DLD1 (cell line): ENCODE measurements at regions not wholly inside any gene's neighbourhood (a gene's known extent, or its start where the extent isn't known, plus 50 kb on each side); places are given as distances from the start of the nearest gene placed in this dataset.

Experiments used
- in situ Hi-C: cut with HindIII; loops from 2 replicates; pipeline ENCODE4 v1.10.0; 2017; ENCODE audit warnings: low sequenced_read_pairs

DNA sequence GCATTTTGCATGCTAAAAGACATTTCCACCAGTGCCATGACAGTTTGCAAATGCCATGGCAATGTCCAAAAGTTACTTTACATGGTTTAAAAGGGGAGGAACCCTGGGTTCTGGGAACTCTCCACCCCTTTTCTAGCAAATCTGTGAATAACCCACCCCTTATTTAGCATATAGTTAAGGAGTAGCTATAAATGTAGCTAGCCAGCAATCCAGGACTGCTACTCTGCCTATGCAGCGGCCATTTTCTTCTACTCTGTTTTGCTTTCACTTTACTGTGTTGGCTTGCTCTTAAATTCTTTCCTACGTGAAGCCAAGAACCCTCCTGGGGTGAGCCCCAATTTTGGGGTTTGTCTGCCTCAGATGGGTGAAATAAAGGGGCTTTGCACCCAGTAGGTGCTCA lies 141.0 kb downstream of the PTPN11 start:
- in situ Hi-C loops = loop anchor here (5.0 kb wide), 1 partner anchor 58 kb away; no protein-coding TSS in a partner anchor

GRCh38 chr12:112564160-112564784 lies 145.5 kb downstream of the PTPN11 start:
- in situ Hi-C loops = no loop called here

DNA sequence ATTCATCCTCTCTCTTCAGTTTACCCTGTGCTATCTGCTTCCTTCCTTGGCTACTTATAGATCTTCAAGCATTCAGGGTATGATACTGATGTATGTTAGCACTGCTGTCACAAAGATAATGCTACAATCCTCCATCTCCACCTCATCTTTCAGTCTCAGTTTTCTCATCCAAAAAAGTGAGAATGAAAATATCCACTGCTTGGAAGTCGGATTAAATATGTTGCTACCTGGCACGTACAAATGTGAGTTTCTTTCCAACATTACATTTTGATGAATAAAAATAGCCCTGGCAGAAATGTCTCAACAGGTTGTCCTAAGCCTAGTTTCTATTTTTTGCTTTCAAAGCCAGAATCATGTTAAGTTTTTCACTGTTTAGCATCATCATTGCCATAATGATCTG lies 149.9 kb downstream of the PTPN11 start:
- in situ Hi-C loops = no loop called here

DNA sequence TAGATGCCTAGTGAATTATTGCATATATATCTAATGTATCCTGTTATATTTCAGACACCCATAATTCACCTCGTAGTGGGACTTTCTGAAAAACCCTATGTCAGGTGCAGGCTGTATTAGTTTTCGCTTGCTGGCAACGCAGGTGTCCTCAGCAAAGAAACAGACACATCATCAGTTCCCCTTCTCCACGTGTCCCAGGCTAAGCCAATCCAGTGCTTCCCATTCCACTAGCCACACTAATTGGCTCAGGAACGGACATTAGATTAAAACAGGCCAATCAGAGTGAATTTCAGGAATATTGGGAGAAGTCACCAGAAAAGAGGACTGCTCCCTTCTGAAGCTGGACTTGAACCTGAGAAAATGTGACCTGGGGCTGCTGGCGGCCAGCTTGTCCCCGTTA lies 151.3 kb downstream of the PTPN11 start:
- in situ Hi-C loops = no loop called here

GRCh38 chr12:112573141-112573540 lies 154.4 kb downstream of the PTPN11 start:
- in situ Hi-C loops = no loop called here

DNA sequence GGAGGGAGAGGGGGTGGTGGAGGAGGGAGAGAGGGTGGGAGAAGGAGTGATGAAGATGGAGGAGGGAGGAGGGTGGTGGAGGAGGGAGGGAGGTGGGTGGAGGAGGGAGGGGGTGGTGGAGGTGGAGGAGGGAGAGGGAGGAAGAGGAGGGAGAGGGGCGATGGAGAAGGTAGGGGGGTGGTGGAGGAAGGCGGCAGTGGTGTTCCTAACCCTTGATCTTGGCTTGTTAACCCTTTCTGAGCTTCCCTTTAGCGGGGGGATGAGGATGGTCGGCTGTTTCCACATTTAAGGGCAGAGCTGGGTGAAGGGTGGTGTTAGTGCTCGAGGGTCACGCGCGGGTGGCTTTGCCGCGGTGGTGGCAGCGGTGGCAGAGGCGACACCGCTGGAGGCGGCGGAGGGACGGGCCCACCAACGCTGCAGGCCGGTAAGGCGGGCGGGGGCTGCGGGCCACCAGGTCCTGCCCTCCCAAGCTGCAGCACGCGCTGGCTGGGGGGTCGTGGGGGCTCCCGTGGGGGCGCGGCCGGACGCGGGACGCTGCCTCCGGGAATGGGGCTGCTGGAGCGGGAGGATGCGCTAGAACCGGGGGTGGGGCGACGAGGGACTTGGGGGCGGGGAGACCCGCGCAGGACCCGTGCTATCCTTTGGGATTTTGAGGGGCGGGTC lies 156.3 kb downstream of the PTPN11 start:
- in situ Hi-C loops = no loop called here

DNA sequence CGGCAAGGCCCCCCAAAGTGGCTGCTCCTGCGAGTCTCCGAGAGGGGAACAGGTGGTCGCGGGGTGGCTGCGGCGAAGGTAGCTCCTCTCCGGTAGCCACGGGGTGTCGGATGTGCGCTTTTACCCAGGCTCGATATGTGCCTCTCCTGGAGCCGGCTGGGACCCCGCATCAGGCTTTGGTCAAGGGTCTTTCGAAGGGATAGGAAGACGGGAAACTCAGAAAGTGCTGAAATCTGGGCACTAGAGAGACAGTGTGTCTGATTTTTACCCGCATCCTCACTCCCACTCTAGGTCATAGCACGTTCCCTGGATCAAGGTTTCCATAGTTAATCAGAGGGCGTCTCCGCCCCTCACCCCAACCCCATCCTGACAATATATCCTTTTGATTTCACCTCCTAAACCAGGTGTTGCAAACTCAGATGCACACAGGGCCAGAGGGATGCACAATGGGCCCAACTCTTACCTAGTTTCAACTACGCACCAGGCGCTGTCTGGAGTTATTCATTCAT lies 156.9 kb downstream of the PTPN11 start:
- in situ Hi-C loops = no loop called here

GRCh38 chr12:112577473-112578329 lies 159.0 kb downstream of the PTPN11 start:
- in situ Hi-C loops = no loop called here

DNA sequence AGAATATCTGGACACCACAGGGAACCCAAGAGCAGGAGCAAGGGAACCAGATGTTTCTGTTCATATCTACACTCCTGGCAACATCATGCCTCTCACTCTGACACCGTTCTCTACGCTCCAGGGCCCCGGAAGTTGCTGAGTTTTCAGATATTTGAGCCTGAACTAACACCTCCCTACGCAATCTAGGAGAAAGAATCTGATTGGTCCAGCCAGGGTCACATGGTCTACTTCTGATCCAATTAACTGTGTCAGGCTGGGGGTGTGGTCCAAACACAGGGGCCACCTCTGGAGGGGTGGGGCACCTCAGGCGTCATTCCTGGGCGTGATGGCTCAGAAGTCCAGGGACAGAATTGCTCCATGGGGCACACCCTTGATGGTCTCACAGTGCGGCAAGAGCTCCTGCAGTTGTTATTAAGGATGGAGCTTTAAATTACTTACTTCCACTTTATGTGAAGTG lies 165.5 kb downstream of the PTPN11 start:
- in situ Hi-C loops = no loop called here

DNA sequence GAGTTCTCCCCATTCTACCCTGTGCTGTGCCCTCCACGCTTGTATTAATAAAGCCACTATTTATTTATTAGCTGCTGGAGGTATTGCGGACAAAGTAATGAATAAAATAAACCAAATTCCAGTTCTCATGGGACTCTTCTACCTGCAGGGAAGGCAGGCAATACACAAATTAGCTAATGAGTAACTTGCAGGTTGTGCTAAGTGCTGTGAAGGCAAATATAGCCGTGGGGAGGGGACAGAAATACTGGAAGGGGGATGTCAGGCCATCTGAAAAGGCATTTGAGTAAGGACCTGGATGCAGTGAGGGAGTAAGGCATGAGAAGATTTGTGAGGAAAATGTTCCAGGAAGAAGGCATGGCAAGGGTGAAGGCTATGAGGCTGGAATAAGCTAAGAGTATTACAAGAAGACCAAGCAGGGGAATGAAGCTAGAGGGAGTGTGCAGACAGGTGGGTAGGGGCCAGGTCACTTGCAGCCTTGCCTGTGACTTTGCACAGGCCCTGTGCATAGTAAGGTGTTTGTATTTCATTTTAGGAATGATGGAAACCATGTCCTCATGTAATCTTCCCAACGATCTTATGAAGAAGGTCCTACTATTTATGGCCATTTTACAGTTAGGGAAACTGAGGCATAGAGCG lies 167.5 kb downstream of the PTPN11 start:
- in situ Hi-C loops = no loop called here

DNA sequence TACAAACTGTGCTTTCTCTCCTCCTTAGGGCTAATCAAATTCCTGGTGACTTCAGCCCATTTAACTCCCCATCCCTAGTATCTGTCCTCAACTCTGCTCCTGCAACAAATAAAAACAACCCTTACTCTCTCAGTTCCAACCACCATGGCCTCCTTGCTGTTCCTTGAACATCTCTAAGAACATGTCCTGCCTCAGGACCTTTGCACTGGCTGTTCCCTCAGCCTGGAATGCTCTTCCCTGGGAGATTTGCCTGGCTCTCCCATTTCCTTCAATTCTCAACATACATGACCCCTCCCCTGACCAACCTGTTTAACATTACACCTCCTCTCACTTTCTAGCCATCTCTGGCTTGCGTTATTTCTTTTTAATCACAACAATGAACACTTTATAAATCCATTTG lies 170.5 kb downstream of the PTPN11 start:
- in situ Hi-C loops = no loop called here

DNA sequence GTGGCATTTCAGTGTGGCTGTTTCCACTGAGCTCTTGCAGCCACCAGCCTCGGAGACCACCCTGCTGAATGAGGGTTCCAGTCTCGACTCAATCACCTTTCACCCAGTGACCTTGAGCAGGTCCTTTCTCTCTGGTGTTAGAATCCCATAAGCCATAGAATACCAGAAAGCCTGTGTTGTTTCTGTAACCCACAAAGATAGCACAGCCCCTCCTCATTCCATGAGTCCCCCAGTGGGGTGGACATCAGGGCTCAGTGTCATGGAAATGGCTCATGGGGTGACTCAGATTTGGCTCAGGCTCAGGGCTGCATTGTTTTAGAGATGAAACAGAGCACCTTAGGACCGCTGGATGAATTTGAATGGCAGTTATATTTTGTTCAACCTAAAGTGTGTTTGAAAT lies 171.5 kb downstream of the PTPN11 start:
- in situ Hi-C loops = no loop called here

DNA sequence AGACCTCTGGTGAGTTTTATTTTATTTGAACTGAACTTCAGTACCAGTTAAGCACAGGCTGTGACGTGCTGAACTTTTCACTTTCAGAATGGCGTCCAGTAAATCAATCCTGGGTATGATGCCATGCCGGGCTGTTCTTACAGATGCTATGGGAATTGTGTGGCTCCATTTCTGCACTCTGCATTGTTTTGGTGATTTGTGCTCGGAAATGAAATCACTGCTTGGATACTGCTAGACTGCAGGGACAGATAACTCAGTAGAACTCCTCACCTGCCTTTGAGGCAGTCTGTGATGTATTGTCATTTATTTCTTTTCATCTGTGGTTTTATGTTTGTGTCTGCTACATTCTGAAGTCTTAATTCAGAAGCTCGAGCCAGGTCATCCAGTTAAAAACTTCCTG lies 172.7 kb downstream of the PTPN11 start:
- in situ Hi-C loops = no loop called here

DNA sequence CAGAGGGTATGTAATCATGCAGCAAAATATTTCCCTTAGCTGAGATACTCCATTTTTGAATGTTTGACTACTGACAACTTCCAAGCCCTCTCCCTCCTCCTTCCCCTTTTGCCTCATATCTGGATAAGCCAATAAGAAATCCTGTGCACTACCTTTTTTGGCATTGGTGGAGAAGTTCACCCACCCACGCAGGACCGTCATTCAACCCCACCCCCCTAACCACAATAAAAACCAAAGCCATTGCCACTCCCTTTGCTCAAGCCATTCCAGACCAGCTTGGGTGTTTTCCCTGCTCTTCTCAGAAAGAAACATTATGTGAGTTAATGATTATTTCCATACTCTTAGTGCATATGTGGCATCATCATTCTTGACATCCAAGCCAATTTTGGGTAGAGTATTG lies 176.7 kb downstream of the PTPN11 start:
- in situ Hi-C loops = no loop called here

GRCh38 chr12:112597986-112598385 lies 179.2 kb downstream of the PTPN11 start:
- in situ Hi-C loops = no loop called here

DNA sequence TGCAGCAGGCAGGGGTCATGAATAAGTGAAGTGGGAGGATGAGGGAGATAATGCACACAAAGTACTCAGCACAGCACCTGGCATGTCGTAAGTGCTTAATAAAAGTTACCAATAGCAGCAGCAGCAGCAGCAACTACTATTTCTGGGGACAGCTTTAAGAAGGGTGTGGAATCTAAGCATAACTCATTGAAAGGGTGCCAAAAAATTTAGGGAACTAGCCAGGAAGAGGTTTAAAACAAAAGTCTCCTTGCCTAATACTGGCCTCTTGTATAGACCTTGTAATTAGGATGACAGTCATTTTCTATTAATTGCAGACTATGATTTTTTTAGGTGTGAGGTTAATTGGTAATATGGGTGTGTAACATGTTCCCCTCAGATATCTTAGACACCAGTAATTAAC lies 179.9 kb downstream of the PTPN11 start:
- in situ Hi-C loops = no loop called here

GRCh38 chr12:112599871-112600270 lies 181.1 kb downstream of the PTPN11 start:
- in situ Hi-C loops = no loop called here

- in situ Hi-C loops = no loop called here
These were observed 183.4 kb downstream of the PTPN11 start for GRCh38 chr12:112602150-112602549.

DNA sequence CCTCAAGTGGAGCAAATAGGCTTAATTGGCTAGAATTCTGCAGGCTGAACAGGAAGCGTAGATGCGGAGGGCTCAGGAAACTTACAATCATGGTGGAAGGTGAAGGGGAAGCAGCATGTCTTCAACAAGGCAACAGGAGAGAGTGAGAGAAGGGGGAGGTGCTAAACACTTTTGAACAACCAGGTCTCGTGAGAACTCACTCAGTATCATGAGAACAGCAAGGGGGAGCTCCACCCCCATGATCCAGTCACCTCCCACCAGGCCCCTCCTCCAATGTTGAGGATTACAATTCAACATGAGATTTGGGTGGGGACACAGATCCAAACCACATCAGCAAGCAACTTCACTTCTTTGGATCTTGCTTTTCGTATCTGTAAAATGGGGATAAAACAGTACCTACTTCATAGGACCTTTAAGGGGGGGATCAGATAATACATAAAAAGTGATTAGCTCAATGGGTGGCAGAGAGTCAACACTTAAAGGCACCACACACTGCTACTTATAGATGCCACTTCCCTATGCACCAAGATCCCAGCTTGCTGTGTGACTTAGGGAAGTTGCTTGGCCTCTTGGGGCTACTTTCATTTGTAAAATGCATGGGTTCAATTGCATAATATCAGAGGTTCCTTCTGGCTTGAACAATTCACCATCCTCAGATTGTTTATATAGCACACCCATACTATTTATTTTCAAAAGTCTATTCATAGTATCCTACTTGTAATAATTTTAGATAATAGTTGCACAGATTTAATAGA lies 184.8 kb upstream of the RPH3A start:
- in situ Hi-C loops = no loop called here

GRCh38 chr12:112607427-112607826 lies 184.1 kb upstream of the RPH3A start:
- in situ Hi-C loops = no loop called here
